OCI-LY7 (cell line): ENCODE measurements at regions not wholly inside any gene's neighbourhood (a gene's known extent, or its start where the extent isn't known, plus 50 kb on each side); places are given as distances from the start of the nearest gene placed in this dataset.

Source experiments
- EZH2phosphoT487 ChIP-seq: fragments of 200-600 bp; sonication (generic); IDR thresholded peaks from 2 replicates; pipeline ENCODE4 v1.6.1; 2018; ENCODE audit warnings: low read depth, borderline replicate concordance, mild to moderate bottlenecking, mixed run types, antibody characterized with exemption, low read length, moderate library complexity, mixed read lengths
- TF ChIP-seq, protein P1 (sequence below): fragments of 200-600 bp; sonication (generic); conservative IDR thresholded peaks from 2 replicates; pipeline ENCODE4 v1.5.1; 2014; ENCODE audit warnings: mild to moderate bottlenecking, antibody characterized with exemption, low read length, moderate library complexity, mixed read lengths

DNA sequence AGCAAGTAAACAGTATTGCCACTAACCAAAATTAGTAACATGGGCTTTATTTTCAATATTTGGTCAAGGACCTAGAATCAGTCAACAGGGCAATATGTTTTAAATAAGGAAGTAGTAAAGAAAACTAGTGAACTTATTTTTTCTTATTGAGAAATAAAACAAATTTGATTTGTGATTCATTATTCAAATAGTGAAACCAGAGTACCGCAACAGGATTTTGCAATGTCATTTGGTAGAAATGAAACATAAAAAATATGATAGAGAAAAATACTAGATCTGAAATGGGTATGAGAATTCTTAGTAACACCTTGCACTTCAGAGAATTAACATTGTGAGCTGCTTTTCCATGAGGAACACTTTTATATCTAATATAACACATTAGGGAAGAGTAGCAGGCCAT, 291.8 kb upstream of the GBE1 start:
- TF ChIP-seq, protein P1, sequence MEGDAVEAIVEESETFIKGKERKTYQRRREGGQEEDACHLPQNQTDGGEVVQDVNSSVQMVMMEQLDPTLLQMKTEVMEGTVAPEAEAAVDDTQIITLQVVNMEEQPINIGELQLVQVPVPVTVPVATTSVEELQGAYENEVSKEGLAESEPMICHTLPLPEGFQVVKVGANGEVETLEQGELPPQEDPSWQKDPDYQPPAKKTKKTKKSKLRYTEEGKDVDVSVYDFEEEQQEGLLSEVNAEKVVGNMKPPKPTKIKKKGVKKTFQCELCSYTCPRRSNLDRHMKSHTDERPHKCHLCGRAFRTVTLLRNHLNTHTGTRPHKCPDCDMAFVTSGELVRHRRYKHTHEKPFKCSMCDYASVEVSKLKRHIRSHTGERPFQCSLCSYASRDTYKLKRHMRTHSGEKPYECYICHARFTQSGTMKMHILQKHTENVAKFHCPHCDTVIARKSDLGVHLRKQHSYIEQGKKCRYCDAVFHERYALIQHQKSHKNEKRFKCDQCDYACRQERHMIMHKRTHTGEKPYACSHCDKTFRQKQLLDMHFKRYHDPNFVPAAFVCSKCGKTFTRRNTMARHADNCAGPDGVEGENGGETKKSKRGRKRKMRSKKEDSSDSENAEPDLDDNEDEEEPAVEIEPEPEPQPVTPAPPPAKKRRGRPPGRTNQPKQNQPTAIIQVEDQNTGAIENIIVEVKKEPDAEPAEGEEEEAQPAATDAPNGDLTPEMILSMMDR = no peak
- no peak for TF ChIP-seq EZH2phosphoT487
